Tibial artery (tissue), 4 donors: ENCODE measurements at regions not wholly inside any gene's neighbourhood (a gene's known extent, or its start where the extent isn't known, plus 50 kb on each side); places are given as distances from the start of the nearest gene placed in this dataset.
A peak's percentile ranks its signal among the peaks of the same experiment; 100 is the strongest.

Source experiments
- DNase-seq, 2 donors: peaks; one replicate each; pipeline ENCODE4 v3.0.0-alpha.2; 2019
- H3K27ac ChIP-seq, 2 donors: fragments of 200-600 bp; sonication (generic) in 1 of 2; 1 replicate in 1 of 2; 2 replicates in 1 of 2; pipeline ENCODE4 v1.5.1; 2018 to 2019; ENCODE audit warnings: mild to moderate bottlenecking in 1 of 2
- H3K27me3 ChIP-seq, 2 donors: fragments of 200-600 bp; sonication (generic) in 1 of 2; one replicate each; pipeline versions ENCODE4 v1.5.1 to v1.6.0; 2016 to 2019
- H3K36me3 ChIP-seq, 3 donors: fragments of 200-600 bp; sonication (generic) in 2 of 3; one replicate each; pipeline ENCODE4 v1.5.1; 2016 to 2019; ENCODE audit warnings: mild to moderate bottlenecking in 2 of 3
- H3K4me1 ChIP-seq, 4 donors: fragments of 200-600 bp; sonication (generic) in 2 of 4; 1 replicate in 3 of 4; 2 replicates in 1 of 4; pipeline ENCODE4 v1.5.1; 2016 to 2019
- H3K4me3 ChIP-seq, 2 donors: fragments of 200-600 bp; sonication (generic) in 1 of 2; 1 replicate in 1 of 2; 2 replicates in 1 of 2; pipeline ENCODE4 v1.5.1; 2018 to 2019; ENCODE audit warnings: mild to moderate bottlenecking in 2 of 2
- H3K9me3 ChIP-seq, 3 donors: fragments of 200-600 bp; sonication (generic) in 1 of 3; one replicate each; pipeline ENCODE4 v1.5.1; 2016 to 2019
- intact Hi-C: fragments of 100-400 bp; cut with DNase I; formaldehyde crosslinking; loops from one replicate; pipeline ENCODE4 v1.15.0; 2023; ENCODE audit warnings: low total_unique reads
- TF ChIP-seq, protein P1 (sequence below), 2 experiments: fragments of 200-600 bp in 1 of 2; fragments of 450-650 bp in 1 of 2; IDR thresholded peaks; one replicate each; pipeline ENCODE4 v1.5.1; 2017 to 2019; ENCODE audit warnings: antibody characterized with exemption in 2 of 2, mild to moderate bottlenecking in 1 of 2, moderate library complexity in 1 of 2

- Histone ChIP-seq H3K27ac (no peak overlapping the region), H3K4me3 (no peak overlapping the region), H3K36me3 (no peaks in the 10 kb centered on the region), H3K9me3 (no peaks in the 10 kb centered on the region), H3K27me3 (peaks cover 0 to 3% of the 10 kb centered on the region in 2 donors), H3K4me1 (no peaks in the 10 kb centered on the region)
- intact Hi-C loops, result no loop called here
- TF ChIP-seq, protein P1, sequence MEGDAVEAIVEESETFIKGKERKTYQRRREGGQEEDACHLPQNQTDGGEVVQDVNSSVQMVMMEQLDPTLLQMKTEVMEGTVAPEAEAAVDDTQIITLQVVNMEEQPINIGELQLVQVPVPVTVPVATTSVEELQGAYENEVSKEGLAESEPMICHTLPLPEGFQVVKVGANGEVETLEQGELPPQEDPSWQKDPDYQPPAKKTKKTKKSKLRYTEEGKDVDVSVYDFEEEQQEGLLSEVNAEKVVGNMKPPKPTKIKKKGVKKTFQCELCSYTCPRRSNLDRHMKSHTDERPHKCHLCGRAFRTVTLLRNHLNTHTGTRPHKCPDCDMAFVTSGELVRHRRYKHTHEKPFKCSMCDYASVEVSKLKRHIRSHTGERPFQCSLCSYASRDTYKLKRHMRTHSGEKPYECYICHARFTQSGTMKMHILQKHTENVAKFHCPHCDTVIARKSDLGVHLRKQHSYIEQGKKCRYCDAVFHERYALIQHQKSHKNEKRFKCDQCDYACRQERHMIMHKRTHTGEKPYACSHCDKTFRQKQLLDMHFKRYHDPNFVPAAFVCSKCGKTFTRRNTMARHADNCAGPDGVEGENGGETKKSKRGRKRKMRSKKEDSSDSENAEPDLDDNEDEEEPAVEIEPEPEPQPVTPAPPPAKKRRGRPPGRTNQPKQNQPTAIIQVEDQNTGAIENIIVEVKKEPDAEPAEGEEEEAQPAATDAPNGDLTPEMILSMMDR (IDR thresholded peaks at IDR 0.05), result no peak
- DNase-seq, result no peak
These were observed 71.3 kb upstream of the ITPRID1 start for GRCh38 chr7:31442626-31443025.

GRCh38 chr7:31443457-31443856, 70.4 kb upstream of the ITPRID1 start:
- H3K9me3 ChIP-seq, result no peaks in the 10 kb centered on the region
- H3K4me1 ChIP-seq, result no peaks in the 10 kb centered on the region
- no peaks in the 10 kb centered on the region for H3K36me3 ChIP-seq
- no peak for DNase-seq
- no peak overlapping the region for H3K4me3 ChIP-seq
- intact Hi-C loops, result no loop called here
- H3K27ac ChIP-seq, result no peak overlapping the region
- H3K27me3 ChIP-seq, result peaks cover 0 to 3% of the 10 kb centered on the region in 2 donors
- TF ChIP-seq, protein P1 (IDR thresholded peaks at IDR 0.05), result peak; percentile 62 to 67

DNA sequence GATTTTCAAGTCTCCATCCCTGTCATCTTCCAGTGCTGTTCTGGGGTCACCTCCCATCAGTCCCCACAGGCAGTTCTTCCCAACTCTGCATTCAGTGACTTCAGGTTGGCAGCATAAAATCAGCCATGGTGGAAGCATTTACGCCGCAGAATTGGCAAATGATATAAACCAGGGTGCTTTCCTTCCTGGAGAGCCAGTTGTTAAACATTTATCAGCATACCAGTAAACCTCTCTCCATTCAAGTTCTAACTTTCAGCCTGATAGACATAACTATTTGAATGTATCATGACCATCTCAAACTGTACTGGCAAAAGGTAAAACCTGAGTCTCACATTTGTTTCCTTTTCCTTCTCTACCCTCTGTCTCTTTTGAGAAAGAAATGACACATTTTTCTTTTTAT, 69.7 kb upstream of the ITPRID1 start:
- Histone ChIP-seq H3K4me1 (no peaks in the 10 kb centered on the region), H3K4me3 (no peak overlapping the region), H3K27me3 (peaks cover 0 to 3% of the 10 kb centered on the region in 2 donors), H3K36me3 (no peaks in the 10 kb centered on the region), H3K27ac (no peak overlapping the region), H3K9me3 (no peaks in the 10 kb centered on the region)
- intact Hi-C loops, result no loop called here
- DNase-seq, result no peak
- TF ChIP-seq, protein P1 (IDR thresholded peaks at IDR 0.05), result no peak

GRCh38 chr7:31445686-31446355, 68.1 kb upstream of the ITPRID1 start:
- no peaks in the 10 kb centered on the region for H3K4me1 ChIP-seq
- TF ChIP-seq, protein P1 (IDR thresholded peaks at IDR 0.05), result no peak
- H3K4me3 ChIP-seq, result no peak overlapping the region
- H3K27me3 ChIP-seq, result peaks cover 0 to 3% of the 10 kb centered on the region in 2 donors
- H3K36me3 ChIP-seq, result no peaks in the 10 kb centered on the region
- intact Hi-C loops, result no loop called here
- H3K27ac ChIP-seq, result no peak overlapping the region
- no peak for DNase-seq
- no peaks in the 10 kb centered on the region for H3K9me3 ChIP-seq

DNA sequence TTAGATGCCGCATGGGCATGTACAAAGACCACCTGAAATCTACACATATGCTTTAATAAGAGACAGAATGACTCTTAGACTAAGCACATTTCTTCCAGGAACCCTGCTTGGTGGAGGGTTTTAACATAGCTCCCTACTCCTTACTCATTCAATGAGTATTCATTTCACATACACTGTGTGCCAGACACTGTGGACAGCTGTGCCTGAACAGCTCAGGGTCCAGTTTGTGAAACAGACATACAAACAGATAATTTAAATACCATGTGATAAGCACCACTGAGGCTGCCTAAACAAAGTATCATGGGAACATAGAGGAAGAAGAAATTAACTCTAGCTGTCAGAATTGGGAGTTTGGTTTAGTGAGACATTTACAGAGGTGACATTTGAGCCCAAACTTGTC, 65.2 kb upstream of the ITPRID1 start:
- intact Hi-C loops, result no loop called here
- H3K4me1 ChIP-seq, result no peaks in the 10 kb centered on the region
- no peaks in the 10 kb centered on the region for H3K27me3 ChIP-seq
- H3K36me3 ChIP-seq, result no peaks in the 10 kb centered on the region
- DNase-seq, result no peak
- no peak overlapping the region for H3K4me3 ChIP-seq
- H3K9me3 ChIP-seq, result no peaks in the 10 kb centered on the region
- no peak overlapping the region for H3K27ac ChIP-seq
- TF ChIP-seq, protein P1 (IDR thresholded peaks at IDR 0.05), result no peak

- no peak for DNase-seq
- peaks cover 0 to 4% (median 0%) of the 10 kb centered on the region in 3 donors for H3K9me3 ChIP-seq
- H3K4me1 ChIP-seq, result no peaks in the 10 kb centered on the region
- no peaks in the 10 kb centered on the region for H3K36me3 ChIP-seq
- TF ChIP-seq, protein P1 (IDR thresholded peaks at IDR 0.05), result no peak
- H3K27me3 ChIP-seq, result no peaks in the 10 kb centered on the region
- intact Hi-C loops, result no loop called here
- H3K4me3 ChIP-seq, result no peak overlapping the region
- H3K27ac ChIP-seq, result no peak overlapping the region
These were observed 58.0 kb upstream of the ITPRID1 start for GRCh38 chr7:31455844-31456243.
